ENCODE measurements at regions not wholly inside any gene's neighbourhood (a gene's known extent, or its start where the extent isn't known, plus 50 kb on each side); places are given as distances from the start of the nearest gene placed in this dataset.

GRCh38 chr4:147173797-147174432 lies 228.3 kb upstream of the TTC29 start:
- no peak for ATAC-seq

DNA sequence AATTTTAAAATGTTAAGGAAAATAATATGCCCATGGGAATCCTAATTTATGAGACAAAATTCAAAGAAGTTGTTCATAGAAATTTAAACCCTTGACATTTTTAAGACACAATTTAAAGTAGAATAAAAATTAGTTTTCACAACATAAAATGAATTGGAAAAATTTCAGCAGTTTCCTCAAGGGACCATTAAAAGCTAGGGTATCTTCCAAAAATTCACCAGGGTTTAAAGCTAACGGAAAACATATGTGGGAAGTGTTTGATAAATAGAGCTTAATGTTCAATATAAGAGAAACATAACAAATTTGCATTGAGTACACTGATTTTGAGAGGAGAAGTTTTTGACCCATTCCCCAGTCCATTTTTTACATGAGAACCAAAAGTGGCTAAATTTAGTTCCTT lies 228.9 kb upstream of the TTC29 start:
- ATAC-seq (no peak), DNase-seq (no peak)
- ChIA-PET POLR2A (no interaction called here), CTCF (interaction anchor here (1.0 to 1.3 kb wide), 2 partner anchors 20 to 77 kb away, joined by 3 read pairs; no protein-coding TSS in a partner anchor)
- intact Hi-C loops (cut with DNase I, micrococcal nuclease): no loop called here
- no peaks in the 10 kb centered on the region for H3K9me3 Mint-ChIP-seq (ENCODE audit: low read depth)
- H3K4me1 Mint-ChIP-seq: no peaks in the 10 kb centered on the region
- no peak overlapping the region for H3K4me3 Mint-ChIP-seq
- peaks cover 2% of the 10 kb centered on the region for H3K27me3 Mint-ChIP-seq
- no peaks in the 10 kb centered on the region for H3K36me3 Mint-ChIP-seq (ENCODE audit: low read depth)
- no peak overlapping the region for H3K27ac Mint-ChIP-seq

More at GRCh38 chr4:147173797-147174432, 228.3 kb upstream of the TTC29 start:
- intact Hi-C loops (cut with DNase I, micrococcal nuclease): no loop called here
- no peaks in the 10 kb centered on the region for H3K9me3 Mint-ChIP-seq (ENCODE audit: low read depth)
- ChIA-PET CTCF (interaction anchor here (1.0 to 1.3 kb wide), 2 partner anchors 20 to 76 kb away, joined by 3 read pairs; no protein-coding TSS in a partner anchor), POLR2A (no interaction called here)
- no peaks in the 10 kb centered on the region for H3K4me1 Mint-ChIP-seq
- H3K4me3 Mint-ChIP-seq: no peak overlapping the region
- no peaks in the 10 kb centered on the region for H3K36me3 Mint-ChIP-seq (ENCODE audit: low read depth)
- peaks cover 5% of the 10 kb centered on the region for H3K27me3 Mint-ChIP-seq
- no peak overlapping the region for H3K27ac Mint-ChIP-seq
- DNase-seq: no peak

GRCh38 chr4:147175460-147176025 lies 229.9 kb upstream of the TTC29 start:
- ATAC-seq: no peak
- H3K4me1 Mint-ChIP-seq: no peaks in the 10 kb centered on the region
- no peaks in the 10 kb centered on the region for H3K36me3 Mint-ChIP-seq (ENCODE audit: low read depth)
- no peaks in the 10 kb centered on the region for H3K9me3 Mint-ChIP-seq (ENCODE audit: low read depth)
- intact Hi-C loops (cut with DNase I, micrococcal nuclease): no loop called here
- no peak overlapping the region for H3K4me3 Mint-ChIP-seq
- H3K27ac Mint-ChIP-seq: no peak overlapping the region
- peaks cover 2% of the 10 kb centered on the region for H3K27me3 Mint-ChIP-seq
- no peak for DNase-seq
- CTCF ChIA-PET: no interaction called here
- POLR2A ChIA-PET: no interaction called here

- Mint-ChIP-seq H3K4me3 (no peak overlapping the region), H3K36me3 (ENCODE audit: low read depth) (no peaks in the 10 kb centered on the region), H3K27me3 (peaks cover 4% of the 10 kb centered on the region), H3K4me1 (no peaks in the 10 kb centered on the region), H3K27ac (no peak overlapping the region), H3K9me3 (ENCODE audit: low read depth) (no peaks in the 10 kb centered on the region)
- DNase-seq: no peak
- intact Hi-C loops (cut with DNase I, micrococcal nuclease): no loop called here
- ChIA-PET CTCF (no interaction called here), POLR2A (no interaction called here)
- no peak for ATAC-seq
These were observed 236.4 kb upstream of the TTC29 start for GRCh38 chr4:147182041-147182440.

DNA sequence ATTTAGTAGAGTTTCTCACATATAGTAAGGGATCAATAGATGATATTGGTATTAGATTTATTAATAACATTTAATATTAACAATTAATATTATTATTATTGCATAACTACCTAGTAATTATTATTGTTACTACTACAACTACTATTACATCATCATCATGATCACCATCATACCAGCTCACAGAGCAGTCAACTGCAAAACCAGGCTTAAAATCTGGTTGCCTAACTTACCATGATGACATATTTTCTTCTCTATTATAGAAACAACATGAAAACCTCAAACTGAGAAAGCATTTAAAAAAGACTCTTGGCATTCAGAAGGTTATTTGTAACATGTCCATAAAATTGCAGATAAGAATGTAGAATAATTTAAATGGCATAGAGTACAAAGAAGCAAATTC lies 247.0 kb upstream of the TTC29 start:
- ChIA-PET CTCF (interaction anchor here (1.0 kb wide), 1 partner anchor 32 kb away, joined by 4 read pairs; no protein-coding TSS in a partner anchor), POLR2A (no interaction called here)
- H3K4me3 Mint-ChIP-seq: no peak overlapping the region
- DNase-seq: no peak
- no peaks in the 10 kb centered on the region for H3K9me3 Mint-ChIP-seq (ENCODE audit: low read depth)
- intact Hi-C loops (cut with DNase I, micrococcal nuclease): no loop called here
- H3K4me1 Mint-ChIP-seq: no peaks in the 10 kb centered on the region
- peaks cover 2% of the 10 kb centered on the region for H3K27me3 Mint-ChIP-seq
- H3K36me3 Mint-ChIP-seq (ENCODE audit: low read depth): no peaks in the 10 kb centered on the region
- ATAC-seq: no peak
- no peak overlapping the region for H3K27ac Mint-ChIP-seq

- Mint-ChIP-seq H3K4me1 (no peaks in the 10 kb centered on the region), H3K4me3 (no peak overlapping the region), H3K27ac (no peak overlapping the region), H3K27me3 (peaks cover 2% of the 10 kb centered on the region), H3K9me3 (ENCODE audit: low read depth) (no peaks in the 10 kb centered on the region), H3K36me3 (ENCODE audit: low read depth) (no peaks in the 10 kb centered on the region)
- no peak for DNase-seq
- intact Hi-C loops (cut with DNase I, micrococcal nuclease): no loop called here
- ATAC-seq: no peak
- ChIA-PET POLR2A (no interaction called here), CTCF (no interaction called here)
These were observed 248.4 kb upstream of the TTC29 start for GRCh38 chr4:147194114-147194513.

DNA sequence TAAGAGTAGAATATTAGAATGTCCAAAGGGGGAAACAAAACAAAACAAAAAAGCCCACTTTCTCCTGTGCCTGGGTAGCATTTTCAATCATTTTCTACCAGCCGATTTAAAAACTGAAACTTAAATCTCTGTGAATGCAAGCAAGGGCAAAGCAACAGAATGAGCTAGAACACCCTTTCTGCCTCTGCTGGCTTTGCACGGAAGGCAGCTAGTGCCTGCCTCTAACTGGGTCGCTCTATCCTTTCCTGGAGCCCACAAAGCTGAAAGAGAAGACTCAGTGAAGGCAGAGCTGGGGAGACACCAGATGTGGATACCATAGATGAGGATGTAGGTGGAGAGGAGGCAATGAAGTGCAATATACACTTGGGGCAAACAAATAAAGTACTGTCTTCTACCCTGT lies 248.9 kb upstream of the TTC29 start:
- intact Hi-C loops (cut with DNase I, micrococcal nuclease): no loop called here

DNA sequence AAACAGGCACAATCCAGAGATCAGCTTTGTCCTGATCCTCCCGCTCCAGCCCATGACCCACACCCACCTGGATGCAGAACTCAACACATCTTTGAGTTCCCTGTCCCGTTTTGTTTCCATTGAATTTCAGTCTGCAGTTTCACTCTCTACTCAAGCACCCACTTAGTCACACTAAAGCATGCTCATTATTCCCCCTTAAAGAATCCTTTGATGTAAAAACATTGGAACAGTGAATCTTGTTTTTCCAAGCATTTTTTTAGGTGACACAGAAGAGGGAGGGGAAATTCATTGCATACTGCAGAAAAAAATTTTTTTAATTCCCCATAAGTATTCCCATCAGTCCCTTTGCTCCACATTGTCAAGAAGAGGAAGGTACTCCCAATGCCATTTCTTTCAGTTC lies 249.7 kb upstream of the TTC29 start:
- intact Hi-C loops (cut with DNase I, micrococcal nuclease): no loop called here
- Mint-ChIP-seq H3K4me1 (no peaks in the 10 kb centered on the region), H3K9me3 (ENCODE audit: low read depth) (no peaks in the 10 kb centered on the region), H3K27ac (no peak overlapping the region), H3K36me3 (ENCODE audit: low read depth) (no peaks in the 10 kb centered on the region), H3K4me3 (no peak overlapping the region), H3K27me3 (peaks cover 2% of the 10 kb centered on the region)
- ATAC-seq (no peak), DNase-seq (no peak)
- POLR2A ChIA-PET: no interaction called here
- CTCF ChIA-PET: no interaction called here

More for the DNA sequence above, 248.9 kb upstream of the TTC29 start:
- H3K27me3 Mint-ChIP-seq: peaks cover 2% of the 10 kb centered on the region
- ChIA-PET CTCF (no interaction called here), POLR2A (no interaction called here)
- ATAC-seq: no peak
- H3K36me3 Mint-ChIP-seq (ENCODE audit: low read depth): no peaks in the 10 kb centered on the region
- H3K9me3 Mint-ChIP-seq (ENCODE audit: low read depth): no peaks in the 10 kb centered on the region
- no peak overlapping the region for H3K4me3 Mint-ChIP-seq
- H3K4me1 Mint-ChIP-seq: no peaks in the 10 kb centered on the region
- no peak overlapping the region for H3K27ac Mint-ChIP-seq
- DNase-seq: no peak

GRCh38 chr4:147198411-147199051 lies 252.9 kb upstream of the TTC29 start:
- intact Hi-C loops (cut with DNase I, micrococcal nuclease): no loop called here
- ATAC-seq (no peak), DNase-seq (no peak)
- Mint-ChIP-seq H3K4me1 (no peaks in the 10 kb centered on the region), H3K27ac (no peak overlapping the region), H3K27me3 (peaks cover 4% of the 10 kb centered on the region), H3K9me3 (ENCODE audit: low read depth) (no peaks in the 10 kb centered on the region), H3K36me3 (ENCODE audit: low read depth) (no peaks in the 10 kb centered on the region), H3K4me3 (no peak overlapping the region)
- POLR2A ChIA-PET: no interaction called here
- CTCF ChIA-PET: interaction anchor here (0.7 kb wide), 1 partner anchor 101 kb away, joined by 3 read pairs; no protein-coding TSS in a partner anchor

- ChIA-PET CTCF (interaction anchor here (0.7 kb wide), 1 partner anchor 643 kb away, joined by 3 read pairs; no protein-coding TSS in a partner anchor), POLR2A (no interaction called here)
- ATAC-seq (no peak), DNase-seq (no peak)
- Mint-ChIP-seq H3K27ac (no peak overlapping the region), H3K9me3 (ENCODE audit: low read depth) (no peaks in the 10 kb centered on the region), H3K4me1 (no peaks in the 10 kb centered on the region), H3K4me3 (no peak overlapping the region), H3K27me3 (peaks cover 4% of the 10 kb centered on the region), H3K36me3 (ENCODE audit: low read depth) (no peaks in the 10 kb centered on the region)
- intact Hi-C loops (cut with DNase I, micrococcal nuclease): no loop called here
These were observed 255.4 kb upstream of the TTC29 start for GRCh38 chr4:147201016-147201415.

DNA sequence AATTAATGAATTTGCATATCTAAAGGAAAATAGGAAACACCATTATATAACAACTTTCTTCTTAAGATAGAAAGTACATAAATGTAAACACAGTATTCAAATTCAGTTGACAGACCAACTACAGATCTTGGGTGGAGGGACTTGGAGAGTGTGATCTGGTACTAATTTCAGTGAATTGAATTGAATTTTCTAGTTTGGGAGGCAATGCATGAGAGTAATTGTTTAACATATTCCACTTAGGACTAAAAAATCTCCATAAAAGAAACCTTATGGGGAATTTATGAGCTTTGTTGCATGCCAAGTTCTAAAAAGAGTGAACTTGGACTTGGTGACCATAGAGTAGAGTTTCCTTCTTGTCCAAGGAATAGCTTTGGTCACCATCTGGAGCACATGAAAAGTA lies 261.1 kb upstream of the TTC29 start:
- peaks cover 3% of the 10 kb centered on the region for H3K27me3 Mint-ChIP-seq
- intact Hi-C loops (cut with DNase I, micrococcal nuclease): no loop called here
- no peaks in the 10 kb centered on the region for H3K36me3 Mint-ChIP-seq (ENCODE audit: low read depth)
- no peaks in the 10 kb centered on the region for H3K9me3 Mint-ChIP-seq (ENCODE audit: low read depth)
- CTCF ChIA-PET: no interaction called here
- no peak overlapping the region for H3K4me3 Mint-ChIP-seq
- ATAC-seq (no peak), DNase-seq (no peak)
- H3K27ac Mint-ChIP-seq: no peak overlapping the region
- H3K4me1 Mint-ChIP-seq: no peaks in the 10 kb centered on the region
- POLR2A ChIA-PET: no interaction called here

DNA sequence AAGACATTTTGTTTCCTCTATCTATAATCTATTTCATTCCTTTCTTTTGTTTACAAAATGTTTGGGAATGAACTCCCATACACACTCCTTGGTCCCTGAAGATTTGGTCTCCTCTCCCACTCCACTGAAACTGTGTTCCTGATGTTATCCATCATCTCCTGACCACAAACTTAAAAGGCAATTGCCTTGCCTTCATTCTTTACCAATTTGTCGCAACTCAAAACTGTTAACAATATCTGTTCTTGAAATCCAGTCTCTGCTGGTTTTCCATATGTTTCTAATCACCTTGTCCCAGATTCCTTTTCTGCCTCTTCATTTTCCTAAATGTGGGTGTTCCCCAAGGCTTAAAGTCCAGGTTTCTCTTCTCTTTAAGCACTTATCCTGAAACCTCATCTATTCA lies 262.2 kb upstream of the TTC29 start:
- no peak overlapping the region for H3K27ac Mint-ChIP-seq
- H3K27me3 Mint-ChIP-seq: peaks cover 3% of the 10 kb centered on the region
- no peaks in the 10 kb centered on the region for H3K36me3 Mint-ChIP-seq (ENCODE audit: low read depth)
- DNase-seq (no peak), ATAC-seq (no peak)
- ChIA-PET POLR2A (no interaction called here), CTCF (no interaction called here)
- no peak overlapping the region for H3K4me3 Mint-ChIP-seq
- intact Hi-C loops (cut with DNase I, micrococcal nuclease): no loop called here
- H3K9me3 Mint-ChIP-seq (ENCODE audit: low read depth): no peaks in the 10 kb centered on the region
- no peaks in the 10 kb centered on the region for H3K4me1 Mint-ChIP-seq

All from activated CD4-positive, alpha-beta T cell treated with anti-CD3 and anti-CD28 coated beads for 36 hours (primary cell).